ENCODE measurements at regions not wholly inside any gene's neighbourhood (a gene's known extent, or its start where the extent isn't known, plus 50 kb on each side); places are given as distances from the start of the nearest gene placed in this dataset.

DNA sequence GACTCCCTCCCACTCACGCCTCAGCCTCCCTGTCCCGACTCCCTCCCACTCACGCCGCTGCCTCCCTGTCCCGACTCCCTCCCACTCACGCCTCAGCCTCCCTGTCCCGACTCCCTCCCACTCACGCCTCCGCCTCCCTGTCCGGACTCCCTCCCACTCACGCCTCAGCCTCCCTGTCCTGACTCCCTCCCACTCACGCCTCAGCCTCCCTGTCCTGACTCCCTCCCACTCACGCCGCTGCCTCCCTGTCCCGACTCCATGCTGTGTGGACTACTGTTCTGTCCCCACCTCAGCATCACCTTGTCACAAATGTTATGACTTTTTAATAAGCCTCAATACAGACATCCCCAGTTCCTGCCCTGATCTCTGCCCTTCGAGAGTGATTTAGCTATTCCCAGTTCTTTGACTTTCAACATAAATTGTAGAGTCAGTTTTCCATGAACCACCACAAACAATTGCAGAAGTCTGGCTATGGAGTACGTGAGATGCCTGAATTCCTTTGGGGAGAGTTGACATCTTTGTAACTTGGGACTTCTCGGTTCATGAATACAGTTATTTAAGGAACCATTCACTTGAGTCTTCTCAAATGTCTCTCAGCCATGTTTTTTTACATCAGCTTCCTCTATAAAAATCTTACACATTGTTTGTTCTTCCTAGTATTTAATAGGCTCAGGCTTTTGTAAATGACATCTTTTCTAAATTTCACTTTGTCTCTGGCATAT, 71.9 kb downstream of the FOXL3 start:
- WGBS, 2 experiments (ENCODE audit: insufficient coverage in 1 of 2, insufficient read length in 1 of 2) = 86 to 87% methylated on average over 5 to 10 of the region's 18 CpGs
- Histone ChIP-seq H3K9me3 (ENCODE audit: control insufficient read depth, low read length) (no peaks in the 10 kb centered on the region), H3K4me3 (ENCODE audit: low read length) (no peak overlapping the region), H3K27ac (ENCODE audit: low read depth, low read length) (no peak overlapping the region), H3K36me3 (ENCODE audit: control insufficient read depth, insufficient read depth, low read length) (no peaks in the 10 kb centered on the region), H3K9ac (ENCODE audit: extremely low read depth, low read length, poor library complexity, severe bottlenecking) (no peak overlapping the region), H3K27me3 (ENCODE audit: control insufficient read depth, insufficient read depth, low read length, poor library complexity, severe bottlenecking) (no peaks in the 10 kb centered on the region), H3K4me1 (ENCODE audit: control insufficient read depth, insufficient read depth, low read length) (no peaks in the 10 kb centered on the region)
- Mint-ChIP-seq H3K4me3 (no peak overlapping the region), H3K36me3 (ENCODE audit: low read depth) (no peaks in the 10 kb centered on the region), H3K9me3 (peaks cover 3% of the 10 kb centered on the region), H3K27me3 (ENCODE audit: insufficient read depth) (peaks cover 2% of the 10 kb centered on the region), H3K27ac (no peak overlapping the region), H3K4me1 (peaks cover 7% of the 10 kb centered on the region)
- no peak for TF ChIP-seq CTCF (conservative IDR thresholded peaks at IDR 0.05)
- DNase-seq = no peak

- H3K36me3 Mint-ChIP-seq (ENCODE audit: low read depth) = no peaks in the 10 kb centered on the region
- peaks cover 7% of the 10 kb centered on the region for H3K4me1 Mint-ChIP-seq
- Histone ChIP-seq H3K9ac (ENCODE audit: extremely low read depth, low read length, poor library complexity, severe bottlenecking) (no peak overlapping the region), H3K27me3 (ENCODE audit: control insufficient read depth, insufficient read depth, low read length, poor library complexity, severe bottlenecking) (no peaks in the 10 kb centered on the region), H3K4me1 (ENCODE audit: control insufficient read depth, insufficient read depth, low read length) (no peaks in the 10 kb centered on the region), H3K9me3 (ENCODE audit: control insufficient read depth, low read length) (no peaks in the 10 kb centered on the region), H3K36me3 (ENCODE audit: control insufficient read depth, insufficient read depth, low read length) (no peaks in the 10 kb centered on the region), H3K27ac (ENCODE audit: low read depth, low read length) (no peak overlapping the region), H3K4me3 (ENCODE audit: low read length) (no peak overlapping the region)
- H3K27me3 Mint-ChIP-seq (ENCODE audit: insufficient read depth) = peaks cover 2% of the 10 kb centered on the region
- DNase-seq = no peak
- TF ChIP-seq CTCF (conservative IDR thresholded peaks at IDR 0.05) = no peak
- no peak overlapping the region for H3K27ac Mint-ChIP-seq
- 84 to 89% methylated on average over 15 to 23 of the region's 23 CpGs for WGBS, 2 experiments (ENCODE audit: insufficient coverage in 1 of 2, insufficient read length in 1 of 2)
- no peak overlapping the region for H3K4me3 Mint-ChIP-seq
- H3K9me3 Mint-ChIP-seq = peaks cover 3% of the 10 kb centered on the region
Measured at GRCh38 chr7:362402-363096, 72.6 kb downstream of the FOXL3 start.

DNA sequence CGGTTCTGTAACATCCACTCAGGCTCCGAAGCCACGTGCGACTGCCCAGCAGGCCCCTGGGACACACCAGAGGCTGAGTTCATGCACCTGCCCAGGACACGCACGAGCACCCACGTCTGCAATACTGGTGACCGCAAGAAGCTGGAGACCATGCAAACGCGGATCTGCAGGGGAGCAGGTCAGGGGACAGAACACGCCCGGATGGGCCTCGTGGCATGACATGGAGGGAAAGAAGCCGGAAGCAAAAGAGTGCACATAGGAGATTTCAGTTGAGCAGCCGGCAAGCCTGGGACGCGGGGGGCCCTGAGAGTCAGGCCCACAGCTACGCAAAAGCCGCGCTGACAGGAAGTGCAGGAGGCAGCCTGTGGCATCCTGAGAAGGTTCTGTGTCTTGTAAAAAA, 73.7 kb downstream of the FOXL3 start:
- H3K9me3 ChIP-seq (ENCODE audit: control insufficient read depth, low read length) = no peaks in the 10 kb centered on the region
- Mint-ChIP-seq H3K4me3 (no peak overlapping the region), H3K9me3 (peaks cover 3% of the 10 kb centered on the region), H3K36me3 (ENCODE audit: low read depth) (no peaks in the 10 kb centered on the region), H3K27me3 (ENCODE audit: insufficient read depth) (peaks cover 2% of the 10 kb centered on the region), H3K27ac (no peak overlapping the region), H3K4me1 (peaks cover 7% of the 10 kb centered on the region)
- no peak overlapping the region for H3K9ac ChIP-seq (ENCODE audit: extremely low read depth, low read length, poor library complexity, severe bottlenecking)
- no peak overlapping the region for H3K27ac ChIP-seq (ENCODE audit: low read depth, low read length)
- H3K4me1 ChIP-seq (ENCODE audit: control insufficient read depth, insufficient read depth, low read length) = no peaks in the 10 kb centered on the region
- WGBS, 2 experiments (ENCODE audit: insufficient coverage in 1 of 2, insufficient read length in 1 of 2) = 93 to 95% methylated on average over 18 to 20 of the region's 20 CpGs
- H3K27me3 ChIP-seq (ENCODE audit: control insufficient read depth, insufficient read depth, low read length, poor library complexity, severe bottlenecking) = no peaks in the 10 kb centered on the region
- no peak for TF ChIP-seq CTCF (conservative IDR thresholded peaks at IDR 0.05)
- no peak for DNase-seq
- no peak overlapping the region for H3K4me3 ChIP-seq (ENCODE audit: low read length)
- no peaks in the 10 kb centered on the region for H3K36me3 ChIP-seq (ENCODE audit: control insufficient read depth, insufficient read depth, low read length)

All from endodermal cell (in vitro differentiated cells).